Stomach (tissue), 8 donors: ENCODE measurements at regions not wholly inside any gene's neighbourhood (a gene's known extent, or its start where the extent isn't known, plus 50 kb on each side); places are given as distances from the start of the nearest gene placed in this dataset.

Experiments
- DNase-seq, 2 donors: peaks; one replicate each; pipeline versions ENCODE4 v3.0.0 to v3.0.0-alpha.2; 2013 to 2019
- H3K27ac ChIP-seq, 5 donors: fragments of 200-600 bp in 4 of 5; sonication (generic) in 4 of 5; one replicate each; pipeline ENCODE4 v1.5.1; 2013 to 2019; ENCODE audit warnings: mild to moderate bottlenecking in 1 of 5, moderate library complexity in 1 of 5
- H3K27me3 ChIP-seq, 3 donors: fragments of 200-600 bp; sonication (generic); one replicate each; pipeline ENCODE4 v1.5.1; 2017 to 2019; ENCODE audit warnings: mixed run types in 1 of 3
- H3K36me3 ChIP-seq, 4 donors: fragments of 200-600 bp; sonication (generic); 1 replicate in 3 of 4; 2 replicates in 1 of 4; pipeline ENCODE4 v1.5.1; 2016 to 2019
- H3K4me1 ChIP-seq, 4 donors: fragments of 200-600 bp; sonication (generic); one replicate each; pipeline ENCODE4 v1.5.1; 2016 to 2019
- H3K4me3 ChIP-seq, 4 donors: fragments of 200-600 bp; sonication (generic) in 3 of 4; one replicate each; pipeline ENCODE4 v1.5.1; 2016 to 2019; ENCODE audit warnings: mild to moderate bottlenecking in 1 of 4
- H3K9me3 ChIP-seq, 4 donors: fragments of 200-600 bp; sonication (generic); one replicate each; pipeline ENCODE4 v1.5.1; 2016 to 2019
- EP300 ChIP-seq: sonication (generic); formaldehyde crosslinking; IDR thresholded peaks from one replicate; pipeline ENCODE4 v1.6.1; 2017; ENCODE audit warnings: antibody characterized with exemption
- POLR2A ChIP-seq, 4 donors: fragments of 450-650 bp; IDR thresholded peaks; one replicate each; pipeline ENCODE4 v1.6.1; 2016; ENCODE audit warnings: antibody characterized with exemption in 4 of 4, control low read depth in 2 of 4, mild to moderate bottlenecking in 1 of 4, moderate library complexity in 1 of 4
- POLR2AphosphoS5 ChIP-seq, 3 donors: sonication (generic); formaldehyde crosslinking; IDR thresholded peaks; one replicate each; pipeline ENCODE4 v1.6.1; 2016; ENCODE audit warnings: antibody characterized with exemption in 3 of 3
- WGBS, 5 donors: extraction: QIAGEN DNeasy Blood & Tissue Kit in 3 of 5; methylation state at CpG; one replicate each; pipeline versions ENCODE4 v1.1.5 to v1.1.7; 2013 to 2018; 5-methylcytosine and 5-hydroxymethylcytosine counted together
- intact Hi-C: fragments of 100-400 bp; cut with DNase I; formaldehyde crosslinking; loops from one replicate; pipeline ENCODE4 v1.15.1; 2023; ENCODE audit warnings: low total_unique reads
- TF ChIP-seq, protein P1 (sequence below), 7 experiments: fragments of 450-650 bp in 4 of 7; fragments of 200-600 bp in 3 of 7; sonication (generic) in 3 of 7; IDR thresholded peaks; one replicate each; pipeline ENCODE4 v1.5.1; 2016 to 2019; ENCODE audit warnings: antibody characterized with exemption in 7 of 7, control low read depth in 2 of 7, mild to moderate bottlenecking in 1 of 7
- donor health status: healthy with polysubstance abuse.
- donor health status: Bipolar disorder and iron deficiency.
- donor health status: healthy.

DNA sequence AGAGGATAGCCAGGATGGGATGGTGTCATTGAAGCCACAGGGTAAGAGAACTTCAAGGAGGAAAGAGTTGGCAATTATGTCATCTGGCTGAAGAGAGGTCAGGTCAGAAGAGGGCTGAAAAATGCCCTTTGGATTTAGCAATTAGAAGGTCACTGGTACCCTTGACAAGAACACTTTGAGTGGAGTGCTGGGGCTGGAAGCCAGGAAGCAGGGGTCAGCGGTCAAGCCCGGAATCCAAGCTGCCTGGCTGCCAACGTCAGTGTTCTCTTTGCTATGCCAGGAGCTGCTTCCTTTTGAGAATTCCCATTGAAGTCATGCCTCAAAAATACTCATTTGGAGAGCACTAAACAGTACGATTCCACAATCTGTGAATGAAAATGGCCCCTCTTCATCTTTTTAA is 386.5 kb downstream of the SHQ1 start:
- Histone ChIP-seq H3K36me3 (no peaks in the 10 kb centered on the region), H3K9me3 (no peaks in the 10 kb centered on the region), H3K4me3 (no peak overlapping the region), H3K27me3 (no peaks in the 10 kb centered on the region), H3K4me1 (peaks cover 0 to 7% (median 0%) of the 10 kb centered on the region in 4 donors), H3K27ac (no peak overlapping the region)
- peak in 1 of 2 donors; percentile 38 for DNase-seq
- TF ChIP-seq EP300 (no peak), POLR2A (IDR thresholded peaks at IDR 0.05) (no peak), POLR2AphosphoS5 (IDR thresholded peaks at IDR 0.05) (no peak)
- TF ChIP-seq, protein P1, sequence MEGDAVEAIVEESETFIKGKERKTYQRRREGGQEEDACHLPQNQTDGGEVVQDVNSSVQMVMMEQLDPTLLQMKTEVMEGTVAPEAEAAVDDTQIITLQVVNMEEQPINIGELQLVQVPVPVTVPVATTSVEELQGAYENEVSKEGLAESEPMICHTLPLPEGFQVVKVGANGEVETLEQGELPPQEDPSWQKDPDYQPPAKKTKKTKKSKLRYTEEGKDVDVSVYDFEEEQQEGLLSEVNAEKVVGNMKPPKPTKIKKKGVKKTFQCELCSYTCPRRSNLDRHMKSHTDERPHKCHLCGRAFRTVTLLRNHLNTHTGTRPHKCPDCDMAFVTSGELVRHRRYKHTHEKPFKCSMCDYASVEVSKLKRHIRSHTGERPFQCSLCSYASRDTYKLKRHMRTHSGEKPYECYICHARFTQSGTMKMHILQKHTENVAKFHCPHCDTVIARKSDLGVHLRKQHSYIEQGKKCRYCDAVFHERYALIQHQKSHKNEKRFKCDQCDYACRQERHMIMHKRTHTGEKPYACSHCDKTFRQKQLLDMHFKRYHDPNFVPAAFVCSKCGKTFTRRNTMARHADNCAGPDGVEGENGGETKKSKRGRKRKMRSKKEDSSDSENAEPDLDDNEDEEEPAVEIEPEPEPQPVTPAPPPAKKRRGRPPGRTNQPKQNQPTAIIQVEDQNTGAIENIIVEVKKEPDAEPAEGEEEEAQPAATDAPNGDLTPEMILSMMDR (IDR thresholded peaks at IDR 0.05): no peak
- 35 to 51% (median 49%) methylated on average over 4 of the region's 4 CpGs for WGBS, 5 donors
- intact Hi-C loops: no loop called here

- Histone ChIP-seq H3K4me1 (peaks cover 0 to 7% (median 0%) of the 10 kb centered on the region in 4 donors), H3K9me3 (no peaks in the 10 kb centered on the region), H3K27me3 (no peaks in the 10 kb centered on the region), H3K4me3 (no peak overlapping the region), H3K36me3 (no peaks in the 10 kb centered on the region), H3K27ac (no peak overlapping the region)
- TF ChIP-seq, protein P1 (IDR thresholded peaks at IDR 0.05): no peak
- TF ChIP-seq POLR2AphosphoS5 (IDR thresholded peaks at IDR 0.05) (no peak), EP300 (no peak), POLR2A (IDR thresholded peaks at IDR 0.05) (no peak)
- DNase-seq: no peak
- intact Hi-C loops: no loop called here
- 83 to 92% (median 90%) methylated on average over 8 of the region's 8 CpGs for WGBS, 5 donors
Observed at GRCh38 chr3:72460205-72461174, 387.8 kb downstream of the SHQ1 start.

GRCh38 chr3:72459588-72459987 is 388.7 kb downstream of the SHQ1 start:
- no peaks in the 10 kb centered on the region for H3K27me3 ChIP-seq
- H3K4me1 ChIP-seq: peaks cover 0 to 7% (median 0%) of the 10 kb centered on the region in 4 donors
- no peaks in the 10 kb centered on the region for H3K36me3 ChIP-seq
- intact Hi-C loops: no loop called here
- H3K27ac ChIP-seq: no peak overlapping the region
- H3K9me3 ChIP-seq: no peaks in the 10 kb centered on the region
- TF ChIP-seq EP300 (no peak), POLR2AphosphoS5 (IDR thresholded peaks at IDR 0.05) (no peak), POLR2A (IDR thresholded peaks at IDR 0.05) (no peak)
- TF ChIP-seq, protein P1 (IDR thresholded peaks at IDR 0.05): no peak
- DNase-seq: no peak
- no peak overlapping the region for H3K4me3 ChIP-seq

GRCh38 chr3:72458375-72458774 is 389.9 kb downstream of the SHQ1 start:
- TF ChIP-seq, protein P1 (IDR thresholded peaks at IDR 0.05): no peak
- TF ChIP-seq POLR2A (IDR thresholded peaks at IDR 0.05) (no peak), POLR2AphosphoS5 (IDR thresholded peaks at IDR 0.05) (no peak), EP300 (no peak)
- peak; percentile 43 to 74 for DNase-seq
- Histone ChIP-seq H3K4me1 (peaks cover 0 to 7% (median 0%) of the 10 kb centered on the region in 4 donors), H3K27me3 (no peaks in the 10 kb centered on the region), H3K27ac (no peak overlapping the region), H3K36me3 (no peaks in the 10 kb centered on the region), H3K9me3 (no peaks in the 10 kb centered on the region), H3K4me3 (no peak overlapping the region)
- 53 to 72% (median 61%) methylated on average over 4 of the region's 4 CpGs for whole genome bisulfite sequencing, 5 donors
- intact Hi-C loops: no loop called here
